GM18858 (cell line): ENCODE measurements at regions not wholly inside any gene's neighbourhood (a gene's known extent, or its start where the extent isn't known, plus 50 kb on each side); places are given as distances from the start of the nearest gene placed in this dataset.
"Not testable (repeated sequence)": the region's sequence is repeated elsewhere in the genome, so short reads cannot be mapped to it uniquely, and the experiment has no call there.

ENCODE experiments used
- ATAC-seq: cut with Tn5 transposase; IDR thresholded peaks from one replicate; pipeline ENCODE4 v1.9.1; 2021; ENCODE audit not compliant: unreplicated experiment

DNA sequence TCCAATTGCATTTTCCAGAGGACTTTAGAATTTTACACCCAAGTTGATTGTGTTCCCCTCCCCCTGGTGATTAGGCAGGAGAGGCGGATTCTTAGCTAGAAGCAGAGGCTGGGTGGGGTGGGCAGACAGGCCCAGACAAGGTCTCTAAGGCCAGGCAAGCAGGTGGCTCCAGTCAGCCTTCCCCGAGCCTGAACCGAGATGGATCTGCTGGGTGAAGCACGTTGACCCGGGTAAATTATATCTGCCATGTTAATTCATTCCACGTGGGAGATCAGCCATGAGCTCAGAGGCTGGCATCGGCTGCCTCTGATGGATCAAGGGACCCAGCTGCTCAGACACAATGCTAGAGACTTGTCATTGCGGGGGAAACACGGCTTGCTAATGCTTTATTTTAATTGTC is 159.5 kb upstream of the MAFB start:
- no peak for ATAC-seq

- ATAC-seq: no peak
Measured at GRCh38 chr20:40849456-40849855, 160.4 kb upstream of the MAFB start.

DNA sequence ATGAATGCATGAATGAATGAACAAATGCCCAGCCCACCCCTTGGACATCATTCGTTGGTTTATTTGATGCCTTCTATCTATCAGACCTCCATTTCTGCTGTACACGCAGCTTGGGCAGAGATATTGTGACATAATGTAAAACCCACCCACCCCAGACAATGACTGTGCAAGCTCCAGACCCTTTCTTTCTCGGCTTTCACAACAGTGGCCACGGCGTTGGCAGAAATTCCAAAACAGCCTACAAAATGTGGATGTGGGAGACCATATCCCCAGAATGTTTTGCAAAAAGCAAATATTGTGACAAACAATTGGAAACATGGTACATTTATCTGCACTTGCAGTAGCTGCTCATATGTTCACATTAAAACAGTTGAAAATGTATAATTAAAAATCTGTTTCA is 162.0 kb upstream of the MAFB start:
- no peak for ATAC-seq

- ATAC-seq: no peak
Measured at GRCh38 chr20:40855269-40855668, 166.2 kb upstream of the MAFB start.

- no peak for ATAC-seq
Measured at GRCh38 chr20:40856653-40857052, 167.6 kb upstream of the MAFB start.

DNA sequence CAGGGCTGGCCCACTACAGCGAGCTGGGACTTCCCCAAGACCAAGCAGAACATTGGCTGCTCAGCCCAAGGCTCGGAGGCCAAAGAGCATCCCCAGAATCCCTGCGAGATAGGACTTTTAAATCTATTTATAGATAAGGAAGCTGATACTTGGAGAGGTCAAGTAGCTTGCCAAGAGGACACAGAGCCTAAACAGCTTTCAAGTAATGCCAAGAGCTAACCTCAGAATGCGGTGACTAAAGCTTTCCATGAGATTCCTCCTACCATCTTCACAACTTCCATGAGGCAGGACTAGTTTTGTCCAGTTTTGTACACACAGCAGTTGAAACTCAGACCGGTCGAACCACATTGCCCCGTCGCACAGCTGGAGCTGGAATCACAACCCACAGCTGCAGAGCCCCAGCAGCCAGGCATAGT is 168.1 kb upstream of the TOP1 start:
- ATAC-seq: no peak

- ATAC-seq: no peak
Measured at GRCh38 chr20:40861427-40862008, 167.1 kb upstream of the TOP1 start.

GRCh38 chr20:40863355-40863919 is 165.2 kb upstream of the TOP1 start:
- no peak for ATAC-seq

DNA sequence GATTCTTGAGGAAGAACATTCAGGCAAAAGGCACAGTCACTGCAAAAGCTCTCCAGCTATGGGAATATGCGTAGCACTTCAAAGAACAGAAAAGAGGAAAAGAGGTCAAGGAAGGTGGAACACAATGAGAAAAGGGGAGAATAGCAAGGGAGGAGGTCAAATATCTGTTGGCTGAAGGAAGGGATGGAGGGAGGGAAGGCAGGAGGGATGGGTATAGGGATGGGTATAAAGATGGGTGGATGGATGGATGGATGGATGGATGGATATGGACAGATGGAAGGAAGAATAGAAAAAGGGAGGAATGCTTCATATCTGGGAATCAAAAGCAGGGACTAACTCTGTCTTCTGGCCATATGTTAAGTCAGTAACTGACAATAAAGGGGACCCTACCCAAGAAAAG is 164.2 kb upstream of the TOP1 start:
- no peak for ATAC-seq

GRCh38 chr20:40865095-40865494 is 163.5 kb upstream of the TOP1 start:
- ATAC-seq: no peak

DNA sequence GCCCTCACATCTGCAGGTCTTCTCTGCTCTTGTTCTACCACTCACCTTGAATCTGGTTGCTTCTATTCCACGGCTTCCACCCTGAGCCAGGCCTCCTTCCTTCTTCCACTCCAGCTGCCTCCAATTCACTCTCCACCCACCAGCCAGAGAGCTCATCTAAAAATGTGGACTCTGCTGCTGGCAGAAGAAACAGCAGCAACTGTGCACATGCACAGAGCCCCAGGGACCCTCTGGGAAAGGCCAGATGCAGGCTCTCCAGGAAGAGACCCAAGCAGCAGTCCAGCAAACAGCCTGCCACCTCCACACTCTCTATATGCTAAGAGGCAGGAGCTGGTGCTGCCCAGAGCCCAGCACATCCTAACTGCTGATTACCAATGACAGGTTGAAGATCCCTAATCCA is 162.6 kb upstream of the TOP1 start:
- no peak for ATAC-seq

- no peak for ATAC-seq
Measured at GRCh38 chr20:40868551-40869217, 159.9 kb upstream of the TOP1 start.

GRCh38 chr20:40869218-40870147 is 159.1 kb upstream of the TOP1 start:
- ATAC-seq: no peak

DNA sequence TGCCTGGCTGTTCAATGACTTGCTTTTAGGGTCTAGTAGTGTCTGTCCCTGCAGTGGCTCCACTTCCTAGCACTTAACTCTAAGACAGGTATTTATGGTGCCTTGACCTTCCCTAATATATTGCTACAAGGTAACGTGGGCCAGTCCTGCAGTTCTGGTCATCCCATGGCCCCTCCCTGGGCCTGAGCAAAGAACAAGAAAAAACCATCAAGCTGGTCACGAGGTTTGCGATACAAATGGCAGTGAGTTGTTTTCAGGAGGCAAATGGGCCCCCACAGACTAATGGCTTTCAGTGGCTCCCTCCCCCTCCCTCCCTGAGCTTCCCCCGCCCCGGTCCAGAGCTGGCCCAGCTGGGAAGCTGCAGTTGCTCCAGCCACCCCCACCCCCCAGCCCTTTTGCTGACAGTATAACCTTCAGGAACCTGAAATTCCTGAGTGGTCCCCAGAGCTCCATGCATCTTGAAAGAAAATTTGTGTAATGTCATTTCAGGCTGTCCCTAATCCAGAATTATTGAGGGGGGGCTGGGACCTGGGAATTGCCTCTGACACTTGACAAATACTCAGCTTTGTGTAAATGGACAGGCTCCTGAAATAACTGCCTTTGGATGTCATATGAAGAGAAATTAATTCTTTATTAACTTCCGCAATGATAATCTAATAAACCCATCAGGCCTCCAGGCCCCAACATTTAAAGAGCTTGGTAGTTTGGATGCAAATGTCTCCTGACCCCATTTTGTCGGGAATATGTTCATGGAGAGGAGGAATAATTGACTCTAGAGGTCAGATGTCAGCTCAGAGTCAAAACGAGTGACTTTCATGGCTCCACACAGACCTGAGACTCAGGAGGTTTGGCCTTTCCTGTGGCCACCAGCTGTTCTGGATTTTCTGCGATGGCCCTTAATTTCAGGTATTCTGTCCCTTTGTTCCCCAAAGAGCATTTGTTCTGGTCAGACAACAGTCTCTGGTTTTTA is 153.2 kb upstream of the TOP1 start:
- ATAC-seq: no peak

- not testable (repeated sequence) for ATAC-seq
Measured at GRCh38 chr20:40878099-40878498, 150.5 kb upstream of the TOP1 start.

DNA sequence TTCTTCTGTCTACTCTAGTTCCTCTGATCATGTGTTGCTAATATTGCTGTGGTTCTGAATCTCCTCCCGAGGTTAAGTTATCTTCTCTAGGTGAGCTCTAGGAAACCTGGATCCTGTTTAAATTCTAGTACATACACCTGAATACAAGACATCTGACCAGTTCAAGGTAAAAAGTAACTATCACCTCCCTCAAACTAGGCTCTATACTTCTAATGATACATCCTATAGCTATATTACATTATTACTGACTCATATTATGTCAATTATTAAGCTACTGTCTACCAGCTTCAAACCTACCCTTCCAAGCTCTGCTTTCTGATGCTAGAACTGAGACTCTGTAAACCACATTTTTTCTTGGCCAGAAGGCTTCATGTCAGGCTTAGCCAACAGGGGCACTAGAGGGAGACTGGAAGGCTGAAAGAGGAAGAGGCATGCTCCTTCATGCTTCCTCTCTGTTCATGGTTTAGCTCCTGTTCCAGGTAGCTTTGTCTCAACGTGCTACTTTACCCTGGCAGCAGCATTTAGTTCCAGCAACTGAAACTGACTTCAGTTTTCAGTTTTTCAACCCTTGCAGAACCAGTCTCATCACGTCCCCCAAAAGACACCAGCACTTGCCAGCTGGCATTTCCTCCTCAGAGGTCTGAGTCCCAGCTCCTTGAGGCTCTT is 148.4 kb upstream of the TOP1 start:
- ATAC-seq: no peak

- no peak for ATAC-seq
Measured at GRCh38 chr20:40880729-40881109, 147.9 kb upstream of the TOP1 start.

DNA sequence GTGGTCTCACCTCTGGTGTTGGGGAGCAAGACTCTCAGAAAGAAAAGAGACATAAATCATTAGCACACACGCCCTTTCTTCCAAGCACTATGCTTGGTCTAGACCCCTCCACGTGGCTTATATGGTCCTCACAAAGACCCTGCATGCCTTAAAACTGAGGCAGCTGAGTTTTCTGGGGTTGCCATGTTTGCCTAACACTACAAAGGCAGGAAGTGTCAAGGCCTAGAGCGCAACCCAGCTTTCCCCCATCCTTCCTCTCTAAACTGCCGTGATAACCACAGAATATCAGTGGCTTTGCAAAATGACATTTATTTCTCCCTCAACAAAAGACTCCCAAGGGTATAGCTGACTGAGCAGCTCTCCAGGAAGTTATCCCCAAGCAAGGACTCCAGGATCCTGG is 146.5 kb upstream of the TOP1 start:
- no peak for ATAC-seq

- ATAC-seq: no peak
Measured at GRCh38 chr20:40883097-40883496, 145.5 kb upstream of the TOP1 start.

- no peak for ATAC-seq
Measured at GRCh38 chr20:40887105-40887504, 141.5 kb upstream of the TOP1 start.
